NCI-H1417 (cell line): ENCODE measurements at regions not wholly inside any gene's neighbourhood (a gene's known extent, or its start where the extent isn't known, plus 50 kb on each side); places are given as distances from the start of the nearest gene placed in this dataset.

Experiments used
- DNase-seq, 3 experiments: peaks; one replicate each; lab custom pipeline; 2025; lab: John Stamatoyannopoulos, UW

DNA sequence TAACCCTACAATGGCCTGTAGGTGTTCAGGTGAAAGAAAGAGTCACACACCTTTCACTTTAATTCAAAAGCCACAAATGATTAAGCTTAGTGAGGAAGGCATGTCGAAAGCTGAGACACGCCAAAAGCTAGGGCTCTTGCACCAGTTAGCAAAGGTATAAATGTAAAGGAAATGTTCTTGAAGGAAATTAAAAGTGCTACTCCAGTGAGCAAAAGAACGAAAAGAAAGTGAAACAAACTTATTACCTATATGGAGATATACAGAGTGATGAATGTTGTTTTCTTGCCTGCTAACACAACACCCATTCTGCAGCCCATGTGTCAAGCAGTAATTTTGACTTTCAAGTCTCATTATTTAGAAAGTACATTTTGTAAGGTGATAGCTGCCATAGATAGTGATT lies 254.2 kb upstream of the SLC24A2 start:
- no peak for DNase-seq

DNA sequence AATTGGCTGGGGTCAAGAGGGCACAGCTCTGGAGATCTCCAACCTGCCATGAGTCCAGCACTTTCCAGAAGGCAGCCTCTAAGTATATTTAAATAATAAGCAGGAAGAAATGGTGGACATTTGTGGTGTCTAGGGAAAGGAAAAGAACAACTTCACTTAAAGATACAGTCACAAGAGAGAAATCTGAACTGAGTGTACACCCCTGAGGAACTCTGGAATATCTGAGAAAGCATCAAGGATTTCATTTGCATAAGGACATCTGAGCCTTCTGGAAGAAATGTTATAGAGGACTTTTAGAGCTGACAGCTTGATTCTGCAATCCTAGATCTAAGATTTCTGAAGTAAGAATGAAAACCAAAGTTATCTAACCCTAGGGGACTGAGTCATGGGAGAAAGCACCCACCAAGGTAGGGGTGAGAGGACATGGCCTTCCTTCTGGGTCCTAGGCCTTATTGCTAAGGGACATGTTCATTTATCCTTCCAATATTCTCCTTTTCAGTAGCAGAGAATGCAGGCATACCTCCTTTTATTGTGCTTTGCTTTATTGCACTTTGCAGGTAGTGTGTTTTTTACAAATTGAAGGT lies 253.4 kb upstream of the SLC24A2 start:
- no peak for DNase-seq

DNA sequence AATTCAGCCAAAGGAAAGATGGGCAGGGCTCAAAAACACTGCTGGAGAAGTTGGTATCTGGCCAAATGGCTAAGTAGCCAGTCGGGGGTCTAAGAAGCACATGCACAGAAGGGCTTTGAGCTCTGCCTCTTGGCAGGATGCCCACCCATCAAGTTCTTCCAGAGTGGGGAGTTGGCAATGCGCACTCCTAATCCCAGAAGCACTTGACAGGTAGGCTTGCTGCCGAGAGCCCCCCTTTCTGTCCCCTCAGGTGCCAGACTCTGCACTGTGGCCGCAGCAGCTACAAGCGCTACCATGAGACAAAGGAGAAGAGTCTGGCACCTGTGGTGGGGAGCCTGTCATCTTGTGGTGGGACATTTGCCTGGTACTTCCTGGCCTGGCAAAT lies 252.9 kb upstream of the SLC24A2 start:
- peak in 2 of 3 experiments; percentile 6 to 52 for DNase-seq

DNA sequence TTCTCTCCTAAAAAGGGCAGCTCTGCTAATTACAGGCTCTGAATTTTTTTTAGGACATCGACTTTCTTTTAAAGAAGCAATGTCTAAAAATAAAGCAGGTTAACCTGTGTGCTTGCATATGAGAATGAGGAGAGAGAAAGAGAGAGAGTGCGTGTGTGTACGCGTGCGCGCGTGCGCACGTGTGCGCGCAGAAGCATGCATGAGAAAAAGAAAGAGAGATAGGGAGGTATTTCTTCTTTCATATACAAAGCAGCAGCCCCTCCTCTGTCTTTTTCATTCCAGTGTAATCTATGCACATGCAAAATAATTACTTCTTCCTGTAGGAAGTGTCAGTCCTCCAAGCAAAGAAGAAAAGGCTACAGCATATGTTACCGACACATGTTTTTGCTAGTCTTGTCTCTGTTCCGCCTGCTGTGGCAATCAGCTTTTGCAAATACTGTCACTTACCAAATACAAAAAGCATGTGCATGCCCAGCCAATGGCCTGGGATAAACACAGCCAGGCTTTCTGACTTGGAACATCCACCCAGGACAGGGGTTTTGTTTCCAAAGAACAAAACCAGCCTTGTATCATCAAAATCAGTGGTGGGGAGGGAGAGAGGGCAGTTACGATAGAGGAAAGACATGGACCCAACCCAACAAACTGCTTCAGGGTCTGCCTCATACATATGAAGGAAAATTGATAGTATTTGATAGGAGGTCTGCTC lies 252.3 kb upstream of the SLC24A2 start:
- DNase-seq = no peak

DNA sequence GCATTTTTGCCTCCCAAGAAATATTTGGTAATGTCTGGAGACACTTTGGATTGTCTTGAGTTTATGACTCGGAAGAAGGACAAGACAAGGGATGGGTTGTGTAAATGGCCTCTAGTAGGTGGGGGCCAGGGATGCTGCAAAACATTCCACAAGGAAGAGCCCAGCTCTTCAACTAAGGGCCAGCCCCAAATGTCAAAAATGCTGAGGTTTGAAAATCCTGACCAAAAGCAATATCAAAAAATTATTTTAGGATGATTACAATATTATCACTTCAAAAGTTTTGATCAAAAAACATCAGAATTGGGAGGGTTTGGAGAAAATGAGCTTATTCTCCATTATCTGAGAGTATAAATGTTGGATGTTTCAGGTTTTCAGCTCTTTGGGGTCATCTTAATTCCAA lies 248.9 kb upstream of the SLC24A2 start:
- DNase-seq = no peak

DNA sequence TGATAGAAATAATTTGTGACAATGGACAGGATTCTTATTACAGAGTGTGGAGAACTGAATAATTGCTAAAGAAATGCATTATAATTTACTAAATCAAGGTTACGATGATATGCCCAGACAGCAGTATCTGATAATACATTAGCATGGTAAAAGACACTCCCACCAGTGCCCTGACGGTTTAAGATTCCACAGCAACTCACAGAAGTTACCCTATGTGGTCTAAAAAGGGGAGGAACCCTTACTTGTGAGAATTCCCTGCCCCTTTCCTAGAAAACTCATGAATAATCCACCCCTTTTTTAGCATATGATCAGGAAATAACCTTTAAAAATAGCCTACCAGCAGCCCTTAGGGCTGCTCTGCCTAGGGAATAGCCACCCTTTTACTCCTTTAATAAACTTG lies 244.7 kb upstream of the SLC24A2 start:
- DNase-seq = no peak

DNA sequence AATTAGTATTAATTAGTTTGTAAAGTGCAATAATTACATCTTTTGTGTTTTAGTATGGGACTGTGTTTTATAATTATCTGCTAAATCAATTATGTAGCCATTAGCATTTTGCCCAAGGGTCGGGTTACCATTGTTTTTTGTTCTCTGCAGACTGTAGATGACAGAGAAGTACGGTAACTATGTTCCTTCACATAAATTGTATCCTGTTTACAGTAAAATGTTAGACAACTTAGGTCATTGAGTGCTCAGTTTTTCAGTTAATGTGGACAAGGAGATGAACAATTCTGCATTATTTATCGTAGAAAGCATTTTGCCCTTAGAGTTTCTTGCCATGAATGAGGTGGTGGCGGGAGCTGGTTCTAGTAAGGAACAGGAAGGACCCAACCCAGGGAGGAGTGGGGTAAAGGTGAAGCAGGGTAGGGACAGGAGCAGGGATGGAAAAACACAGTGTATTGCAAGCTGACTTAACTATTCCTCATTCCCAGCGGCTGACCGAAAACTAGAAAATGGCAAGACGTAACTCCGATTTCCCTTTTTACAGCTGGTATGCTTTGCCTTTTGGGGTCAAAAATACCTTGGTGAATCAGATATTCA lies 243.7 kb upstream of the SLC24A2 start:
- DNase-seq = peak in 1 of 3 experiments; percentile 14

DNA sequence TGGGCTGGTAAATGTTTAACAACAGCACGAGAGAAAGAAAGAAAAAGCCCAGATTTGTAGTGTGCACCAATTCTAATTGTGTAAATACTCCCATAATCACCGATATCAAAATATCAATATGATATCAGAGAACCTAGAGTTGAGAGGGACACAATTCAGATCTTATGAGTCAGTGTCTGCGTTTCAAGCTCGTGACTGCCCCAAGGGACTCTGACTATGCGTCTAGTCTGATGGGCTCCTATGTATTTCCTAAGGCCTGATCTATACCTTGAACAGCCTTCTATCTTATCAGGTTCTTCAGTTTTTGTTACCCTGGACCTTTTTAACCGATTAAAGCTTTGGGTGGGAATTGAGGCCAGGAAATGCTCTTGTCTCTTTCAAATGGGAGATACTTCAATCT lies 243.0 kb upstream of the SLC24A2 start:
- no peak for DNase-seq

DNA sequence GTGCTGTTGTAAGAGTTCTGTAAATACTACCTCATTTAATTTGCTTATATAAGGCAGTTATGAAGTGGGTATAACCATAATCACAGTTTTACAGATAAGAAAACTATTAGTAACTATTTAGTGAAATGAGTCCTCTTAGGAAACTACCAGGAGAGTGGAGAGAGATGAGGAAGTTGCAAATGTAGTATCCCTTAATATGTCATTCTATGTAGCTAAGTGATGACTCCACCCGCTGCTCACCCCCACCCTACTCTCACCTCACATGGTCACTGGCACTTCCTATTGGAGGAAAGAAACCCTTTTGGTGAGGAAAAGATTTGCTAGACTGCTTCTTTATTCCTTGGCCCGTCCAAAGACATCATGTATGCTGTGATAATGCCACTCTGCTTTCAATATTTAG lies 241.8 kb upstream of the SLC24A2 start:
- DNase-seq = no peak

DNA sequence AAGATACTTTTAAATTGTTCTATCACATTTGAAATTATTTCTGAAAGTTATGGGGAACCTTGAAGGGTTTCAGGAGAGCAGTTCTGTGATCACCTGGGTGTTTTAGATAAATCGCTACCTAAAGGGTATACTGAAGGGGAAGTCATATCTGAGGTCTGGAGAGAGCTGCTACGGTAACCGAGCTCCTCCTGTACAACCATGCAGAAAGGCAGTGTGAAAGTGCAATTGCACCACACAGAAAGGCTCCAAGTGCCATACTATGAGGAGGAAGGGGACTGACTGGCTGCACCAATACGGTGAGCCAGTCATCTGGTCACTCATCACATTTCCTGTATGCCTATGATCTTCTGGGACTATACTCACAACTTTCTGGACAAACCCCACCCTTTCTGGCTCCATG lies 241.4 kb upstream of the SLC24A2 start:
- no peak for DNase-seq

DNA sequence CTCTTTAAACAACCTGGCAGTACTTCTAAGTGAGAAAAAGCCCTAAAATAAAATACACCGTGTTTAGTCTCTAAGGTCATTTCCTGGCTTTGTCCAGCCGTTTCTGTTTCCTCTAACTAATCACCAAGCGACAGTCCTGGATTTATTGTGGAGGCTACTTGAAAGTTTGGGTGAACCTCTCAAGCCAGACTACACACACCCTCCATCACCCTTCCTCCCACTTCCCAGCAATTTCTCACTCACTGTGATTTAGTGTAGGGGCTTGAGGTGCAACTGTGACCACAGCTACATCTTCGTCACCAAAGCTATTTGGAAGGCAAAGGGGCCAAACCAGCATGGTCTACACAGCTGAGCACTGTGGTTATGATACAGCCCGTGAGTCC lies 240.0 kb upstream of the SLC24A2 start:
- DNase-seq = no peak

DNA sequence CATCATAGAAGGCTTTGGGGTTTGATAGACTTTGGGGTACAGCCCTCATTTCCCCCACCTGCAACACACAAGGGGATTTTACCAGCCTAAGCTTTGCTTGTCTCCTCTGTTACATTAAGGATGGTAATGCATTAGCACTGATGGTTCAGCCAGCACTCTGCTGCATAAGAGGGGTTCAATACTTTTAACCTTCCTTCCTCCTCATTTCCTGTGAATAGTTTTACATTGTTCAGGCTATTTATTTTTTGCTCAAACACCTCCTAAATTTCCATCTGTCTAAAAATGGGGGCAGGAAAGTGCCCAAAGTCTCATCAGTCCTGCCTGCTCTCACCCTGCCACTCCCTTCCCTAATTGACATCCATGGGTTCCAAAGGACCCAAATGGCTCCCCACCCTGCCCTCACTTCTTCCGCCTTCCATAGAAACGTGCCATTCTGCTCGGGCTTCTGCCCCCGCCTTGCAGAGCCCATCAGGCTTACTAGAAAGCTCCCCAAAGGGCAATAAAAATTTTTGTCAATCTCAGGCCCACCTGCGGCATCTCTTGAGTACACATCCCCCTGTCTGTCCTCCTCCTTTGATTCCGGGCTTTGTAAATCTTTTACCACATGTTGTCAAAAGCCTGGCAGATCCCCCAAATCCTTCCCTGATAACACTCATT lies 239.5 kb upstream of the SLC24A2 start:
- no peak for DNase-seq

DNA sequence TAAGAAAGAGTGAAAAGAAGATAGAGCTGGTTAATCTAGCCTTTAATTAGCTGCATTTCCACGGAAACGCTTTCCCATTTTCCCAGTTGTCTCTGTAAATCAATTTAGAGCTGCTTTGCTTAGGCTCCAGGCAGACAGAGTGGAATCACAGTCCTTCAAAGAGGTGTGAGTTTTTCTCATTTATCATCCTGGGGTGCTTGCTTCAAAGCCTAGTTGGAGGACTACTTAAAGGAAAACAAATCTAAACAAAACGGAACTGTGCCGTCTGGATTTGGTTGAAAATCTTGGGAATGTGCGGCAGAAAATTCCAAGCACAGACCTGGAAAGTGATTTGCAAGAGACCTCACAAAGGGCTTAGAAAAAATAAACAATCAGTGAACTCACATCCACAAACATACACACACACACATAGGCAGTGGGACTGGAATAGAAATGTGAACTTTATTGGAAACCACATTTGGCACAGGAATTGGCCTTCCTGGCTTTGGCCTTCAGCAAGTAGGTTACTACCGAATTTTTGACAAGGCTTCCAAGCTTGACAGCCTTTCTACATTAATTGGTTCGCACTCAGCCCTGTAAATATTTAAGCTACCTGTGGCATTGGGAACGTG lies 235.2 kb upstream of the SLC24A2 start:
- DNase-seq = peak in 1 of 3 experiments; percentile 11

DNA sequence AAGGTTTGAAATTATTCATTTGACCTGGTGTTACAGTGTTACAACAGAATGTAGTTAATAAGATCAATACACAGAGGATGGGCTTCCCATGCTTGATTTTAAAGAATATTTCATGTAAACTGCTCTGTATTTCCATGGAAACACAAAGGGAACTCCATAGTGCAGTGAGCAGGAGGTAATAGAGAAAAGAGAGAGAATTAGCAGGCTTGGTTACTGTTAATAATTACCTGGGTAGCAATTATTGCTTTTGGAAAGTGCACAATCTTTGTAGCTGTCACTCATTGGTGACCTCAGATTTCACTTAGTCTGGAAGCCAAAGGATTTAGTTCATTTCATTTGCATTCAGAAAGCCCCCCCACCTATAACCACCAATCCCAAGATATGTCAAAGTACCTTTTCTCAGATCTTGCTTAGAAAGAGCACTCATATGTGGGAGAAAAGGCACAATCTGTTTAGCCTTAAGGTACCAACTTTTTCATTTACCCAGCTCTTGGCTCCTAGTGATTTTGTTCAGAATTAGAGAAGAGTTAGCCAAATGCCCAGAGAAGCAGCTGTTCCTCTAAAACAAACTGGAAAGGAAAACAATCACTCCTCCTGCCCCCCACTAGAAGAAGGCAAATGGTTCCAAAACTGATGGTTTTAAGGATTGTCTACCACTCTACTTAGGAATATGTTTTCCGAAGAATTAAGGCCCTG lies 234.5 kb upstream of the SLC24A2 start:
- peak in 1 of 3 experiments; percentile 18 for DNase-seq

DNA sequence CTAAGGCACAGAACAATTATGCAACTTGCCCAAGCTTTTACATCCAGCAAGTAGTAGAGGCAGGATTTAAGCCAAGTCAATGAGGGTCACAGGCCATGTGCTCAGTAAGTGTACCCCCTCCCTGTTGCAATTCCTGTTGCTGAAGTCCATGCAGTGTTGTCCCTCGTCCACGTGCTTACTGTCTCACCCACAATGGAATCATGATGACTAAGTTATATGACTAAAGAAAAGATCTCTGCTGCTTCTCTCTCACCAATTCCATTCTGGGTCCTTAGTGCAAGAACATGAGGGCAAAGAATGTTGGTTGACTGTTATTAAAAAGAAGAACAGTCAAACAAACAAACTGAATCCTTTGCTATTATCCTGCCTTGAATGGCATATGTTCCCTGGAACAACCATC lies 233.6 kb upstream of the SLC24A2 start:
- DNase-seq = no peak

DNA sequence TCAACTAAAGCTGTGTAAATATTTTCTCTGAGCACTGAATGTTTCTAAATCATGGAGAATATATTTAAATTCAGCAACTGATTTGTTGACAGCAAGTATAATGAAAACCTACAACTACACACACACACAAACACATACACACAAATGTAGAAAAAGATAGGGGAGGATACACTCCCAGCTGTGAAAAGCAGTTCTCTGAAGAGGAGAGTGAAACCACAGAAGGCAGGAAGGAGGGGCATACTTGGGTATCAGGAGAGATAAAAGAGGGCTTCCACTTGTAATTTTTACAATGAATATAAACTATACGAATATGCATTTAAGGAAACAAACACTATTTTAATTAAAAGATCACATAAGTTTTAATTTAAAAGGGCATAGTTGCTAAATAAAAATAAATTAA lies 227.8 kb upstream of the SLC24A2 start:
- DNase-seq = no peak

DNA sequence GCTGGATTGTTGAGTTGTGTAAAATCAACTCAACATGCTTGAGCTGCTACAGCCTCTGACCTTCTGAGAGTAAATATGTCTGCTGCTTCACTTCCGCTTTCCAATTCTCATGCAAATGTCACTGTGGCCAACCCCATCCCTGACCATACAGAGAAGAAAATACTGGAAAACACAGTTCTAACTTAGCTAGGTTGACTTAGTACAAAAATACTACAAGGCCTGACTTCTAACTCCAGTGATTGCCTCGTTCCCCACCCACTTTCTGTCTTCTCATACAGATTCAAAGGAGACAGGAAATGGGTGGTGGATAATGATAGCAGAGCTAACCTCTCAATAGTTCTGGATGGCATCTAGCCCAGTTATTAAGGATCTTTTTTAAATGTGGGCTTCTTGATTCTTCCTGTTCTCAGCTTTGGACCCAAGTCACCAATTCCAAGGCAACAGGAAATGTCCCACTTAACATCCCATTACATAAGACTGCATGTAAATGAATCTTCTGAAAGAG lies 226.6 kb upstream of the SLC24A2 start:
- no peak for DNase-seq

DNA sequence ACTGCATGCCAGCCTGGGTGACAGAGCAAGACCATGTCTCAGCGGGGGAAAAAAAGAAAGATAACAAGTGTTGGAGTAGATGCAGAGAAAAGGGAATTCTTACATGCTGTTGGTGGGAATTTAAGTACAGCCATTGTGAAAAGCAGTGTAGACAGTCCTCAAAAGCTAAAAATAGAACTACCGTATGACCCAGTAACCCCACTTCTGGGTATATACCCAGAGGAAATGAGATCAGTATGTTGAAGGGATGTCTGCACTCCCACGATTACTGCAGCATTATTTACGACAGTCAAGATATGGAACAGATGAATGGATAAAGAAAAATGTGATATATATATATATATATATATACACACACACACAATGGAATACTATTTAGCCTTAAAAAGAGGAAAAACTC lies 225.3 kb upstream of the SLC24A2 start:
- DNase-seq = no peak

DNA sequence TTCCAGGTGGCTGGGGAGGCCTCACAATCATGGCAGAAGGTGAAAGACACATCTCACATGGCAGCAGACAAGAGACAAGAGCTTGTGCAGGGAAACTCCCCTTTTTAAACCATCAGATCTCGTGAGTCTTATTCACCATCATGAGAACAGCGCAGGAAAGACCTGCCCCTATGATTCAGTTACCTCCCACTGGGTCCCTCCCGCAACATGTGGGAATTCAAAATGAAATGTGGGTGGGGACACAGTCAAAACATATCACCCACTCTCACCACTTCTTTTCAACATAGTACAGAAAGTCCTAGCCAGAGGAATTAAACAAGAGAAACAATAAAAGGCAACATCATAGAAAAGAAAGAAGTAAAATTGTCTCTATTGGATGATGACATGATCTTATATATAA lies 223.4 kb upstream of the SLC24A2 start:
- no peak for DNase-seq

DNA sequence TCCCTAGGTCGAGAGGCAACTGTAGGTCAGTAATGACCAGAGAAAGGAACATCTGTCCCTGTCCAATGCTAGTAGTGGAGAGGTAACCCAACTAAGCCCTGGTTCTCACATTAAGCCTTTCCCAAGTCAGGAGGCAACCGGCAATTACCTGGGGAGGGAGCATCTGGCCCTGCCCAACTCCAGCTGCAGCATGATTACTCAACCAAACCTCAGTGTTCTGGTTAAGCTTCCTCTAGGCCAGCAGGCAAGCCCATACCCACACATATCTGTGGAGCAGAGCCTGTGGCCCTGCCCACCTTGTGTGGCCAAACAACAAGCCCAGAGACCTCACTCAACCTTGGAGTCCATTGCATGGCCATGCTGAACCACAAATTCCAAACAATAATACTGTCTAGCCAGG lies 220.8 kb upstream of the SLC24A2 start:
- DNase-seq = no peak

DNA sequence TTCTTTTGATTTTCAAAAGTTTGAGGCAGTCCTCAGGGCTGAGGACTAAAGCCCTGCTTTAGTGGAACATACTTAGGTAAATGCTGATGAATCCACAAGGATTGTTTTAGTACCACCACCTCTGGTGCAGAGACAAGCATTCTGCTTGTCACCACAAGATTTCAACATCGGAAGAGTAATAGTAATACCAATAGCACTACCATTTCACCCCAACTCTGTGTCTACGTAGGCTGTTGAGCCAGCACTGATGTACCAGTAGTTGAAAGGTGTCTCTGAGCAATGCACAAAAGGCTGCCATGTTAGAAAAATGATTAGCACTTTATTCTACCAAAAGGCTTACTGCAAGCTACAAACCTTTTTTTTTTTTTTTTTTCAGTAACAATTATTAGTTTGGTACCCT lies 213.2 kb upstream of the SLC24A2 start:
- DNase-seq = no peak

DNA sequence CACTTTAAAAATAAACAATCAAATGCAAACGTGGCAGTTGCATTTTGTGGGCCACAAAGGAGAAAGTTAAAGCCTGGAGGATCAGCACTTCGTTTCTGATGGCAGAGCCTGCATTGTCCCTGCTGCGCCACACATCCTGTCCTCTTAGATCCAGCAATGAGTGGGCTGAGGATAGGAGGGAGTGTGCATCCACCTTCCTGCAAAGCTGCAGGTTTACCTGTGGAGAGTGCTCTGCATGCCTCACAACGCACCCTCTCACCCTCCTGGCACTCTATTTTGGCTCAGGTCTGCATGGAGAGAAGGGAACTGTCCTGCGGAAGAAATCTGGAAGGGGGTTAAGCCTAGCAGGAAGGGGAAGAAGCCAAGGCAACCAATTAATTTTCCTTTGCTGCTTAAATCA lies 212.2 kb upstream of the SLC24A2 start:
- no peak for DNase-seq
